PC-3 (cell line): ENCODE measurements at regions not wholly inside any gene's neighbourhood (a gene's known extent, or its start where the extent isn't known, plus 50 kb on each side); places are given as distances from the start of the nearest gene placed in this dataset.

ENCODE experiments used
- EZH2 ChIP-seq: fragments of 300-600 bp; sonication (generic); IDR thresholded peaks from one replicate; pipeline ENCODE4 v1.6.1; 2017; ENCODE audit warnings: antibody characterized with exemption, mild to moderate bottlenecking, low read length; ENCODE audit not compliant: unreplicated experiment
- EZH2phosphoT487 ChIP-seq: fragments of 300-600 bp; sonication (generic); IDR thresholded peaks from 2 replicates; pipeline ENCODE4 v1.6.1; 2018; ENCODE audit warnings: mild to moderate bottlenecking, antibody characterized with exemption, low read length, borderline replicate concordance
- TF ChIP-seq, protein P1 (sequence below): fragments of 300-600 bp; sonication (generic); conservative IDR thresholded peaks from 2 replicates; pipeline ENCODE4 v1.5.1; 2017; ENCODE audit warnings: antibody characterized with exemption, low read depth, mild to moderate bottlenecking, low read length

- TF ChIP-seq, protein P1, sequence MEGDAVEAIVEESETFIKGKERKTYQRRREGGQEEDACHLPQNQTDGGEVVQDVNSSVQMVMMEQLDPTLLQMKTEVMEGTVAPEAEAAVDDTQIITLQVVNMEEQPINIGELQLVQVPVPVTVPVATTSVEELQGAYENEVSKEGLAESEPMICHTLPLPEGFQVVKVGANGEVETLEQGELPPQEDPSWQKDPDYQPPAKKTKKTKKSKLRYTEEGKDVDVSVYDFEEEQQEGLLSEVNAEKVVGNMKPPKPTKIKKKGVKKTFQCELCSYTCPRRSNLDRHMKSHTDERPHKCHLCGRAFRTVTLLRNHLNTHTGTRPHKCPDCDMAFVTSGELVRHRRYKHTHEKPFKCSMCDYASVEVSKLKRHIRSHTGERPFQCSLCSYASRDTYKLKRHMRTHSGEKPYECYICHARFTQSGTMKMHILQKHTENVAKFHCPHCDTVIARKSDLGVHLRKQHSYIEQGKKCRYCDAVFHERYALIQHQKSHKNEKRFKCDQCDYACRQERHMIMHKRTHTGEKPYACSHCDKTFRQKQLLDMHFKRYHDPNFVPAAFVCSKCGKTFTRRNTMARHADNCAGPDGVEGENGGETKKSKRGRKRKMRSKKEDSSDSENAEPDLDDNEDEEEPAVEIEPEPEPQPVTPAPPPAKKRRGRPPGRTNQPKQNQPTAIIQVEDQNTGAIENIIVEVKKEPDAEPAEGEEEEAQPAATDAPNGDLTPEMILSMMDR = no peak
- TF ChIP-seq EZH2 (no peak), EZH2phosphoT487 (no peak)
These were observed 428.1 kb downstream of the TAFA4 start for GRCh38 chr3:68504201-68504600.
